PC-9 (cell line): ENCODE measurements at regions not wholly inside any gene's neighbourhood (a gene's known extent, or its start where the extent isn't known, plus 50 kb on each side); places are given as distances from the start of the nearest gene placed in this dataset.

ENCODE experiments used
- BruUV-seq: library from RNA; stranded (reverse); fragments of 400-500 nt; replicated peaks from 2 replicates; lab custom pipeline; 2021; lab: Mats Ljungman, UMichigan
- CTCF ChIA-PET: fragments of 300-600 bp; sonication (Branson Sonifier 250); formaldehyde crosslinking; loops from one replicate; lab custom pipeline; 2022; ENCODE audit warnings: antibody characterized with exemption; lab: Charles Lee
- POLR2A ChIA-PET: fragments of 300-600 bp; sonication (Branson Sonifier 250); formaldehyde crosslinking; loops from one replicate; lab custom pipeline; 2022; ENCODE audit warnings: antibody characterized with exemption; ENCODE audit not compliant: unreplicated experiment; lab: Charles Lee
- DNase-seq, 2 experiments: peaks; one replicate each; pipeline versions ENCODE4 v3.0.0 to v3.0.0-alpha.2; 2015 to 2022; ENCODE audit warnings: mixed read lengths in 1 of 2
- H2AFZ ChIP-seq: fragments of 200-600 bp; sonication (generic); 2 replicates; pipeline ENCODE4 v1.8.1; 2017; ENCODE audit warnings: antibody characterized with exemption
- H3F3A ChIP-seq: fragments of 200-600 bp; sonication (generic); 2 replicates; pipeline ENCODE4 v1.8.1; 2017; ENCODE audit warnings: antibody characterized with exemption, mild to moderate bottlenecking, low read depth; ENCODE audit not compliant: insufficient read depth
- H3K27ac ChIP-seq: fragments of 200-600 bp; sonication (generic); 2 replicates; pipeline ENCODE4 v1.6.1; 2016; ENCODE audit warnings: mixed run types
- H3K27me3 ChIP-seq: fragments of 200-600 bp; sonication (generic); 2 replicates; pipeline ENCODE4 v1.6.1; 2016; ENCODE audit warnings: low read depth, mixed run types; ENCODE audit not compliant: insufficient read depth
- H3K36me3 ChIP-seq: fragments of 200-600 bp; sonication (generic); 2 replicates; pipeline ENCODE4 v1.6.1; 2016; ENCODE audit warnings: low read depth, mixed run types
- H3K4me1 ChIP-seq: fragments of 200-600 bp; sonication (generic); replicated peaks from 2 replicates; pipeline ENCODE4 v1.6.1; 2016; ENCODE audit warnings: mixed run types; ENCODE audit not compliant: insufficient read depth
- H3K4me2 ChIP-seq: fragments of 200-600 bp; sonication (generic); 2 replicates; pipeline ENCODE4 v1.6.1; 2017; ENCODE audit warnings: mixed run types
- H3K4me3 ChIP-seq: fragments of 200-600 bp; sonication (generic); 2 replicates; pipeline ENCODE4 v1.6.1; 2016; ENCODE audit warnings: mixed run types
- H3K79me2 ChIP-seq: fragments of 200-600 bp; sonication (generic); 2 replicates; pipeline ENCODE4 v1.6.1; 2017; ENCODE audit warnings: low read depth, mixed run types
- H3K9me2 ChIP-seq: fragments of 200-600 bp; sonication (generic); 2 replicates; pipeline ENCODE4 v1.8.1; 2017; ENCODE audit warnings: mild to moderate bottlenecking; ENCODE audit not compliant: insufficient read depth
- H3K9me3 ChIP-seq: fragments of 200-600 bp; sonication (generic); 2 replicates; pipeline ENCODE4 v1.8.1; 2016; ENCODE audit warnings: low read depth; ENCODE audit not compliant: insufficient read depth
- H4K20me1 ChIP-seq: fragments of 200-600 bp; sonication (generic); 2 replicates; pipeline ENCODE4 v1.8.1; 2017; ENCODE audit not compliant: insufficient read depth
- EZH2 ChIP-seq: fragments of 200-600 bp; sonication (generic); IDR thresholded peaks from 2 replicates; pipeline ENCODE4 v1.8.0; 2017; ENCODE audit warnings: antibody characterized with exemption, low read depth
- intact Hi-C: fragments of 100-400 bp; cut with micrococcal nuclease; formaldehyde crosslinking; loops from one replicate; pipeline ENCODE4 v1.10.0; 2022; ENCODE audit not compliant: unreplicated experiment
- TF ChIP-seq, protein P1 (sequence below): fragments of 200-600 bp; sonication (generic); conservative IDR thresholded peaks from 2 replicates; pipeline ENCODE4 v1.6.1; 2017; ENCODE audit warnings: mixed run types, antibody characterized with exemption, mild to moderate bottlenecking, moderate library complexity

DNA sequence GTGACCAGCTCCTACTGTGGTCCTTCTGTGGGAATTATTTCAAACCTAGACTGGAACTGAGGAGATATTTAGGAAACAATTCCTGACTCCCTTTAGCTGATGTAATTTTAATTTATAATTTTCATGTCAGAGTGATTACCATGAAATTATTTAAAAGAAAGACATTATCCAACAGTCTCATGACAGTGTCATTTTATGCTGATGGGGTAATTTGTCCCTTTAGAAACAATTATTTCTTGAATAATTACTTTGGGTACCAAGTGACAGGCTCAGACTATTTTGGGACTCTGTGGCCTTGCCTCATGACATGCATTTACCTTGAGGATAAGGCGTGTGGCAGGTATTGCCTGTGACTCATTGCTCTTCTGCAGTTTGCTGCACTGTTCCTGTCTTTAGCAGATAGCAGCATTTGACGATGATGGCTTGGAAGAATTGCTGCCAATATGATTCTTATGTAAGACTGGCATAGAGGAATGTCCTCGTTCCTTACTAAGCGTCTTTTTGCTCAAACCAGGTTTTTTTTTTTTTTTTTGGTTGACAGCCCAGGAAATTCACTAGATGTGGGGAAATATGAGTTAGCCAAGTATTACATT is 206.0 kb upstream of the HMCN1 start:
- no peak overlapping the region for H3K4me2 ChIP-seq
- intact Hi-C loops = no loop called here
- H3F3A ChIP-seq = no peaks in the 10 kb centered on the region
- TF ChIP-seq, protein P1, sequence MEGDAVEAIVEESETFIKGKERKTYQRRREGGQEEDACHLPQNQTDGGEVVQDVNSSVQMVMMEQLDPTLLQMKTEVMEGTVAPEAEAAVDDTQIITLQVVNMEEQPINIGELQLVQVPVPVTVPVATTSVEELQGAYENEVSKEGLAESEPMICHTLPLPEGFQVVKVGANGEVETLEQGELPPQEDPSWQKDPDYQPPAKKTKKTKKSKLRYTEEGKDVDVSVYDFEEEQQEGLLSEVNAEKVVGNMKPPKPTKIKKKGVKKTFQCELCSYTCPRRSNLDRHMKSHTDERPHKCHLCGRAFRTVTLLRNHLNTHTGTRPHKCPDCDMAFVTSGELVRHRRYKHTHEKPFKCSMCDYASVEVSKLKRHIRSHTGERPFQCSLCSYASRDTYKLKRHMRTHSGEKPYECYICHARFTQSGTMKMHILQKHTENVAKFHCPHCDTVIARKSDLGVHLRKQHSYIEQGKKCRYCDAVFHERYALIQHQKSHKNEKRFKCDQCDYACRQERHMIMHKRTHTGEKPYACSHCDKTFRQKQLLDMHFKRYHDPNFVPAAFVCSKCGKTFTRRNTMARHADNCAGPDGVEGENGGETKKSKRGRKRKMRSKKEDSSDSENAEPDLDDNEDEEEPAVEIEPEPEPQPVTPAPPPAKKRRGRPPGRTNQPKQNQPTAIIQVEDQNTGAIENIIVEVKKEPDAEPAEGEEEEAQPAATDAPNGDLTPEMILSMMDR = no peak
- no peak for TF ChIP-seq EZH2
- no peak overlapping the region for H3K27ac ChIP-seq
- no peak overlapping the region for H2AFZ ChIP-seq
- ChIA-PET CTCF (no interaction called here), POLR2A (no interaction called here)
- H3K79me2 ChIP-seq = no peaks in the 10 kb centered on the region
- no peak for DNase-seq
- no peaks in the 10 kb centered on the region for H3K4me1 ChIP-seq
- H3K36me3 ChIP-seq = no peaks in the 10 kb centered on the region
- H3K9me2 ChIP-seq = no peaks in the 10 kb centered on the region
- no peaks in the 10 kb centered on the region for H3K27me3 ChIP-seq
- H3K4me3 ChIP-seq = no peak overlapping the region
- no TSS peak for BruUV-seq
- H4K20me1 ChIP-seq = no peaks in the 10 kb centered on the region
- H3K9me3 ChIP-seq = no peaks in the 10 kb centered on the region

DNA sequence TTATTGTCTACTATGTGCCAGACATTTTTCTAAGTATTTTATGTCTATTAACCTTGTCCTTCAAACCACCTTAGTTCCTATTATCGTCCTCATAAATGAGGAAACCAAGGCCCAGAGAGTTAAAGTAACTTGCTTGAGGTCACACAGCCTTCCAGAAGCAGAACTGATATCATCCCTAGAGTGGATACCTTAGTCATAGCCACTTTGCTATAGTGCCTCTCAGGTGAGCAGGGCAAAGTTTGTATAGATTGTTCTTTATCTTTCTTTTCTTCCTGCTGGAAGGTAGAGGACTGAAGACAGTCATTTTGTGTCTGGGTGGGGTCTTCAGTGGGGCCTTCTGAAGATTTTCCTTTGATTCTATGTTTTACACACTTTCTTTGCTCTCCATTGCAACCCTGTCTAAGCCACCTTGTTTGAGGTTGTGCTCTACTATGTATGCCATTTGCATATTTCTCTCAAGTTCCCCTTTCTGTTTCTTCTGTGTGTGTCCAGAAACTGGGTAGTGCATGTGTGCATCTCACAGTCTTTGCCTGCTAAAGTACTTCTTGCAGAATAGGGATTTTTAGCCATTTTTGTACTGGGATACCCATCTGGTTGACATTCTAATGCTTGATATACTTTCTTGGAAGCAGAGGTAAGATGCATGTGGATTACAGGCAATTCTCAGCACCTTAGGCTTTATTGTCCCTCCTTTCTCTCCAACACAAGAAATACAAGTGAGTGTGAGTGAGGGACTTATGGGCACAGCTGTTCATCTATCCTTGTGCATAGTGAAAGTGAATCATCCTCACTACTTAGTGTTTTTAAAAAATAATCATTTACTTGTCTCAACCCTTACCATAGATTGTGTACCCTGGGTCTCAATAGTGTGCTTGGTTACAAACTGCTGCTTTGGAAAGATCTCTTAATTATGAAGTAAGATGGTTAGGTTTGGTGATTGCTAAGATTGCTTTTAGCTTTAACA is 207.6 kb upstream of the HMCN1 start:
- Histone ChIP-seq H3K36me3 (no peaks in the 10 kb centered on the region), H3K27me3 (no peaks in the 10 kb centered on the region), H2AFZ (no peak overlapping the region), H4K20me1 (no peaks in the 10 kb centered on the region), H3K27ac (no peak overlapping the region), H3K79me2 (no peaks in the 10 kb centered on the region), H3K9me3 (no peaks in the 10 kb centered on the region), H3K9me2 (no peaks in the 10 kb centered on the region; the same call in 1 of the 2 replicates), H3K4me1 (no peaks in the 10 kb centered on the region), H3K4me2 (no peak overlapping the region), H3K4me3 (no peak overlapping the region), H3F3A (no peaks in the 10 kb centered on the region)
- TF ChIP-seq, protein P1 = no peak
- no peak for TF ChIP-seq EZH2
- CTCF ChIA-PET = no interaction called here
- no TSS peak for BruUV-seq
- POLR2A ChIA-PET = no interaction called here
- intact Hi-C loops = no loop called here
- no peak for DNase-seq

DNA sequence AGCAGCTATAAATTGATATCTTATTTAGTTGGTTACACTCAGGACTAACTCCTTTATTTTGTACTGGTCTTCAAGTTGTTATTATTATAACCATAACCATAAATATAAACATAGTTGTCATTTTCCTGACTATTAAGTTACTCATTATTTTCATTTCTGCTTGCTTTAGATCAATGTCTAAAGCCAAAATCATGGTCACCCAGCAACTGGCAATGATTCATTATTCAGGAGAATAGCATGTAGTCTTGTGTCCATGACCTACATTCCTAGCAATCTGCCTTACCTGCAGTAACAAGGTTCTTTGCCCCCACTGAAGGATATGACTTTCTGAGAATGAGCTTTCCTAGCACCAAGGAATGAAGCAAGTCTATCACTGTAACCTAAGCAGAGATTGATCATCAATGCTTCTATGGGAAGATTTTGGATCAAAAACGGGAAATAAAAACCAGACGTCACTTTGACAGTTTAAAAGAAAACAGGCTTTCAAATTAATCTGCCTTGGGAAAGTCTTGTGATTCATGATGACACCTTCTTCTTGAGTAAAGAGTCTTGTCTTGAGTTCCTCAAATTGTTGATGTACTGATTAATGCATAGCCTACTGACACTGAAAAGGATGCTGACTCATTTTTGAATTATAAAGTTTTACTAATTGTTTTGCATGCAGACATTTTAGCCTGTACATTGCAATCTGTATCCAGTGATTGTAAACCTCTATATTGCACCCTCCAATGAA is 203.3 kb upstream of the IVNS1ABP start:
- H3K9me3 ChIP-seq = peaks cover 5% of the 10 kb centered on the region; the same call in 1 of the 2 replicates
- H3K4me3 ChIP-seq = no peak overlapping the region
- no peaks in the 10 kb centered on the region for H3K36me3 ChIP-seq
- no peak for DNase-seq
- ChIA-PET POLR2A (no interaction called here), CTCF (no interaction called here)
- BruUV-seq = no TSS peak
- H3K79me2 ChIP-seq = no peaks in the 10 kb centered on the region
- H3K27ac ChIP-seq = no peak overlapping the region
- H4K20me1 ChIP-seq = no peaks in the 10 kb centered on the region
- no peak overlapping the region for H3K4me2 ChIP-seq
- H3K27me3 ChIP-seq = no peaks in the 10 kb centered on the region
- no peaks in the 10 kb centered on the region; the same call in 1 of the 2 replicates for H3K9me2 ChIP-seq
- intact Hi-C loops = no loop called here
- H3F3A ChIP-seq = no peaks in the 10 kb centered on the region
- TF ChIP-seq, protein P1 = no peak
- TF ChIP-seq EZH2 = no peak
- no peak overlapping the region for H2AFZ ChIP-seq
- no peaks in the 10 kb centered on the region for H3K4me1 ChIP-seq
